ENCODE measurements at regions not wholly inside any gene's neighbourhood (a gene's known extent, or its start where the extent isn't known, plus 50 kb on each side); places are given as distances from the start of the nearest gene placed in this dataset.

DNA sequence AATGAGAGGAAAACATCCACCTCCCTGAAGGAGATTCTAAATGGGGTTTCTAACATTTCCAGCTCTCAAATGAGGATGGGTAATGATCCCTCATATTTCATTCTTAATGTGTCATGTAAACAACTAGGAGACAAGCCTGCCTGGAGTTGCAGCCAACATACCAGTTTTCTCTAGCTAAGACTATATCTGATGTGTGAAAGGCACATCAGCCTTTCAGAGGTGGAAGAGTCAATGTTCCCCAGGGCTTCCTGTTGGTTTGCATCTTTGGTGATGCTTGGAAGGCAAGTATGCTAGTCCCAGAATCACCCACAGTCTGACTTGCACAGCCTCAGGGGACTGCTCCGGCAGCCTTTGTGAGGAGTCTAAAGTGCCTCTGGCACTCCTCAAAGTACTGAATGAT, 921.2 kb downstream of the SQOR start:
- H3K27me3 ChIP-seq (ENCODE audit: control insufficient read depth in 1 of 2, insufficient read depth in 2 of 2, low read length in 2 of 2): no peaks in the 10 kb centered on the region
- H3K36me3 Mint-ChIP-seq (ENCODE audit: low read depth): no peaks in the 10 kb centered on the region
- H3K9me3 ChIP-seq (ENCODE audit: control insufficient read depth in 1 of 2, insufficient read depth in 1 of 2, low read length in 2 of 2): no peaks in the 10 kb centered on the region
- H3K27ac ChIP-seq (ENCODE audit: low read depth in 1 of 2, low read length in 2 of 2): no peak overlapping the region
- H3K4me1 ChIP-seq (ENCODE audit: insufficient read depth, low read length): no peaks in the 10 kb centered on the region
- H3K27me3 Mint-ChIP-seq: no peaks in the 10 kb centered on the region
- no peaks in the 10 kb centered on the region for H3K36me3 ChIP-seq (ENCODE audit: insufficient read depth, low read length)
- H3K4me3 Mint-ChIP-seq: no peak overlapping the region
- POLR2A ChIA-PET: no interaction called here
- CTCF ChIA-PET: no interaction called here
- no peak overlapping the region for H3K4me3 ChIP-seq (ENCODE audit: low read length)
- intact Hi-C loops (cut with DNase I, micrococcal nuclease): no loop called here
- TF ChIP-seq CTCF (IDR thresholded peaks at IDR 0.05): no peak
- H3K9me3 Mint-ChIP-seq: peaks cover 3% of the 10 kb centered on the region
- H3K27ac Mint-ChIP-seq: no peak overlapping the region
- ATAC-seq (ENCODE audit: poor library complexity): no peak
- no peak for DNase-seq
- H3K4me1 Mint-ChIP-seq (ENCODE audit: low read depth): no peaks in the 10 kb centered on the region

- intact Hi-C loops (cut with DNase I, micrococcal nuclease): no loop called here
- Mint-ChIP-seq H3K27ac (no peak overlapping the region), H3K4me1 (ENCODE audit: low read depth) (no peaks in the 10 kb centered on the region), H3K9me3 (peaks cover 4% of the 10 kb centered on the region), H3K36me3 (ENCODE audit: low read depth) (no peaks in the 10 kb centered on the region), H3K27me3 (no peaks in the 10 kb centered on the region), H3K4me3 (no peak overlapping the region)
- CTCF ChIA-PET: no interaction called here
- POLR2A ChIA-PET: no interaction called here
- Histone ChIP-seq H3K4me3 (ENCODE audit: low read length) (no peak overlapping the region), H3K4me1 (ENCODE audit: insufficient read depth, low read length) (no peaks in the 10 kb centered on the region), H3K9me3 (ENCODE audit: control insufficient read depth in 1 of 2, insufficient read depth in 1 of 2, low read length in 2 of 2) (no peaks in the 10 kb centered on the region), H3K36me3 (ENCODE audit: insufficient read depth, low read length) (no peaks in the 10 kb centered on the region), H3K27ac (ENCODE audit: low read depth in 1 of 2, low read length in 2 of 2) (no peak overlapping the region), H3K27me3 (ENCODE audit: control insufficient read depth in 1 of 2, insufficient read depth in 2 of 2, low read length in 2 of 2) (no peaks in the 10 kb centered on the region)
- no peak for TF ChIP-seq CTCF (IDR thresholded peaks at IDR 0.05)
- ATAC-seq (ENCODE audit: poor library complexity): no peak
- no peak for DNase-seq
Observed at GRCh38 chr15:46556559-46557379, 921.9 kb downstream of the SQOR start.

- no peak for DNase-seq
Observed at GRCh38 chr15:46567968-46568367, 933.1 kb downstream of the SQOR start.

More at GRCh38 chr15:46567968-46568367, 933.1 kb downstream of the SQOR start:
- Histone ChIP-seq H3K36me3 (ENCODE audit: insufficient read depth, low read length) (no peaks in the 10 kb centered on the region), H3K4me1 (ENCODE audit: insufficient read depth, low read length) (no peaks in the 10 kb centered on the region), H3K27me3 (ENCODE audit: control insufficient read depth in 1 of 2, insufficient read depth in 2 of 2, low read length in 2 of 2) (no peaks in the 10 kb centered on the region), H3K27ac (ENCODE audit: low read depth in 1 of 2, low read length in 2 of 2) (no peak overlapping the region), H3K4me3 (ENCODE audit: low read length) (no peak overlapping the region), H3K9me3 (ENCODE audit: control insufficient read depth in 1 of 2, insufficient read depth in 1 of 2, low read length in 2 of 2) (no peaks in the 10 kb centered on the region)
- Mint-ChIP-seq H3K27me3 (no peaks in the 10 kb centered on the region), H3K9me3 (peaks cover 8% of the 10 kb centered on the region), H3K4me3 (no peak overlapping the region), H3K27ac (no peak overlapping the region), H3K4me1 (ENCODE audit: low read depth) (no peaks in the 10 kb centered on the region), H3K36me3 (ENCODE audit: low read depth) (no peaks in the 10 kb centered on the region)
- ChIA-PET CTCF (no interaction called here), POLR2A (no interaction called here)
- no peak for ATAC-seq (ENCODE audit: poor library complexity)
- intact Hi-C loops (cut with DNase I, micrococcal nuclease): loop anchor here in 1 of 2 experiments (10.0 kb wide), 1 partner anchor 63 kb away; no protein-coding TSS in a partner anchor
- TF ChIP-seq CTCF (IDR thresholded peaks at IDR 0.05): no peak

Measured in CD4-positive, alpha-beta T cell (primary cell).